Esophagus muscularis mucosa (tissue), 4 donors: ENCODE measurements at regions not wholly inside any gene's neighbourhood (a gene's known extent, or its start where the extent isn't known, plus 50 kb on each side); places are given as distances from the start of the nearest gene placed in this dataset.

Source experiments
- CTCF ChIP-seq, 3 experiments: fragments of 200-600 bp in 2 of 3; fragments of 450-650 bp in 1 of 3; sonication (generic) in 2 of 3; IDR thresholded peaks; one replicate each; pipeline ENCODE4 v1.5.1; 2017 to 2019; ENCODE audit warnings: antibody characterized with exemption in 3 of 3, mild to moderate bottlenecking in 2 of 3, moderate library complexity in 1 of 3
- EP300 ChIP-seq: sonication (generic); formaldehyde crosslinking; IDR thresholded peaks from one replicate; pipeline ENCODE4 v1.6.1; 2017; ENCODE audit warnings: antibody characterized with exemption
- POLR2A ChIP-seq: fragments of 450-650 bp; IDR thresholded peaks from one replicate; pipeline ENCODE4 v1.6.1; 2017; ENCODE audit warnings: antibody characterized with exemption, moderate library complexity, mild to moderate bottlenecking, low read depth
- POLR2AphosphoS5 ChIP-seq, 2 donors: sonication (generic); formaldehyde crosslinking; IDR thresholded peaks; one replicate each; pipeline ENCODE4 v1.6.1; 2017; ENCODE audit warnings: antibody characterized with exemption in 2 of 2

DNA sequence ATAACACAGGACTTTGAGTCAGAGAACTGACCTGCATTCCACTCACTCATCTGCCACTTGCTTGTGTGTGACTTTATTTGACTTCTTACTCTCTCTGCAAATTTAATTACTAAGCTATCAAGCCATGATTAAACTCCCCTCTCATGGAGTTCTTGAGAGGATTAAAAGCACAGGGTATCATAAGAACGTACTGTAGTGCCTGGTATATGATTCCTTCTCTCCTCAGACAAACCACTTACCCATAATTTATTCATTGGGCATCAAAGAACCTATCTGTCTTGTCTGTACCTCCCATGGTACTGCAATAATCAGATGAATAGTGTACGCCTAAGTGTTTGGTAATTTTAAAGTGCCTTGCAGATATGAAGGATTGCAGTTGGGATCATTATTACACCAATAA is 130.6 kb upstream of the UBASH3B start:
- no peak for TF ChIP-seq CTCF (IDR thresholded peaks at IDR 0.05)
- TF ChIP-seq POLR2A: no peak
- no peak for TF ChIP-seq POLR2AphosphoS5 (IDR thresholded peaks at IDR 0.05)
- no peak for TF ChIP-seq EP300
